Neutrophil (primary cell): ENCODE measurements at regions not wholly inside any gene's neighbourhood (a gene's known extent, or its start where the extent isn't known, plus 50 kb on each side); places are given as distances from the start of the nearest gene placed in this dataset.
A peak's percentile ranks its signal among the peaks of the same experiment; 100 is the strongest.

Source experiments
- H3K27ac ChIP-seq: fragments of 200-600 bp; sonication (generic); 2 replicates; pipeline ENCODE4 v1.5.1; 2016; ENCODE audit warnings: mild to moderate bottlenecking, moderate library complexity
- H3K27me3 ChIP-seq: fragments of 200-600 bp; sonication (generic); 2 replicates; pipeline ENCODE4 v1.6.0; 2016; ENCODE audit warnings: mild to moderate bottlenecking
- H3K36me3 ChIP-seq: fragments of 200-600 bp; sonication (generic); 2 replicates; pipeline ENCODE4 v1.5.1; 2017
- H3K4me1 ChIP-seq, 2 experiments: fragments of 200-600 bp in 1 of 2; sonication (generic) in 1 of 2; 1 replicate in 1 of 2; 2 replicates in 1 of 2; pipeline versions ENCODE4 v1.5.1 to v1.6.1; 2013 to 2016; ENCODE audit warnings: low read depth in 1 of 2, low read length in 1 of 2, mild to moderate bottlenecking in 1 of 2, moderate library complexity in 1 of 2; ENCODE audit not compliant: control insufficient read depth in 1 of 2, insufficient read depth in 1 of 2
- H3K4me3 ChIP-seq, 2 experiments: fragments of 200-600 bp in 1 of 2; sonication (generic) in 1 of 2; 1 replicate in 1 of 2; 2 replicates in 1 of 2; pipeline ENCODE4 v1.5.1; 2013 to 2016; ENCODE audit warnings: low read depth in 1 of 2, low read length in 1 of 2, mild to moderate bottlenecking in 1 of 2, moderate library complexity in 1 of 2
- H3K9me3 ChIP-seq: fragments of 200-600 bp; sonication (generic); 2 replicates; pipeline ENCODE4 v1.5.1; 2016
- TF ChIP-seq, protein P1 (sequence below): fragments of 200-600 bp; sonication (generic); IDR thresholded peaks from 2 replicates; pipeline ENCODE4 v1.5.1; 2016; ENCODE audit warnings: antibody characterized with exemption

DNA sequence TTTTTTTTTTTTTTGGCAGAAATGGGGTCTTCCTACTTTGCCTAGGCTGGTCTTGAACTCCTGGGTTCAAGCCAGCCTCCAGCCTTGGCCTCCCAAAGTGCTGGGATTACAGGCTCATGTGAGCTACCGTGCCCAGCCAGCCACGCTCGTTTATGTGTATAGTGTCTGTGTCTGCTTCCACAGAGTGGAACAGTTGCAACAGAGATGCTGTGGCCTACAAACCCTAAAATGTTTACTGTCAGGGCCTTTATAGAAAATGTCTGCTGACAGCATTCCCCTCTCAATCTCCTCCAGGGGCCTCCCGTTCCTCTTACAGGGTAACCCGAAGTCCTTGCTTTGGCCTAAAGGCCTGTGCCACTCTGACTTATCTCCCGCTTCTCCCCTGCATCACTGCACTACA is 87.6 kb upstream of the LEP start:
- H3K4me3 ChIP-seq = no peak overlapping the region
- peaks cover 30% of the 10 kb centered on the region for H3K27me3 ChIP-seq
- H3K9me3 ChIP-seq = no peaks in the 10 kb centered on the region
- peaks cover 58 to 63% of the 10 kb centered on the region in 2 experiments for H3K4me1 ChIP-seq
- TF ChIP-seq, protein P1, sequence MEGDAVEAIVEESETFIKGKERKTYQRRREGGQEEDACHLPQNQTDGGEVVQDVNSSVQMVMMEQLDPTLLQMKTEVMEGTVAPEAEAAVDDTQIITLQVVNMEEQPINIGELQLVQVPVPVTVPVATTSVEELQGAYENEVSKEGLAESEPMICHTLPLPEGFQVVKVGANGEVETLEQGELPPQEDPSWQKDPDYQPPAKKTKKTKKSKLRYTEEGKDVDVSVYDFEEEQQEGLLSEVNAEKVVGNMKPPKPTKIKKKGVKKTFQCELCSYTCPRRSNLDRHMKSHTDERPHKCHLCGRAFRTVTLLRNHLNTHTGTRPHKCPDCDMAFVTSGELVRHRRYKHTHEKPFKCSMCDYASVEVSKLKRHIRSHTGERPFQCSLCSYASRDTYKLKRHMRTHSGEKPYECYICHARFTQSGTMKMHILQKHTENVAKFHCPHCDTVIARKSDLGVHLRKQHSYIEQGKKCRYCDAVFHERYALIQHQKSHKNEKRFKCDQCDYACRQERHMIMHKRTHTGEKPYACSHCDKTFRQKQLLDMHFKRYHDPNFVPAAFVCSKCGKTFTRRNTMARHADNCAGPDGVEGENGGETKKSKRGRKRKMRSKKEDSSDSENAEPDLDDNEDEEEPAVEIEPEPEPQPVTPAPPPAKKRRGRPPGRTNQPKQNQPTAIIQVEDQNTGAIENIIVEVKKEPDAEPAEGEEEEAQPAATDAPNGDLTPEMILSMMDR = no peak
- H3K27ac ChIP-seq = no peak overlapping the region
- H3K36me3 ChIP-seq = no peaks in the 10 kb centered on the region

DNA sequence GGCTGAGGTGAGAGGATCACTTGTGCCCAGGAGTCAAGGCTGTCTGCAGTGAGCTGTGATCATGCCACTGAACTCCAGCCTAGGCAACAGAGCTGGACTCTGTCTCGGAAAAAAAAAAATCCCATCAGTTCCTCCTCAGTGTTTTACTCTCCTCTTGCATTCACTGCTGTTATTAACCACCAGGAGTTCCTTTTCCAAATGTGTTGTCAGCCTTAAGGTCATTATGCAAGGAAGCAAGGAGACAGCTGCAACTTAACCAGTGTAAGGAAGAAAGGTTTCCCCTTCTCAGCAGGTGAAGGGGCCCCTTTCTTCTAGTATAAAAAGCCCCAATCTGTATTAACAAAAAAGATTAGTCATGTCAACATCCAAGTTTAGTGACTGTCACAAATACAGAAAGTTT is 86.6 kb upstream of the LEP start:
- Histone ChIP-seq H3K4me3 (no peak overlapping the region), H3K27ac (peak overlapping the region; percentile 50), H3K36me3 (no peaks in the 10 kb centered on the region), H3K9me3 (no peaks in the 10 kb centered on the region), H3K4me1 (peaks cover 56 to 60% of the 10 kb centered on the region in 2 experiments), H3K27me3 (peaks cover 27% of the 10 kb centered on the region)
- TF ChIP-seq, protein P1 = no peak

DNA sequence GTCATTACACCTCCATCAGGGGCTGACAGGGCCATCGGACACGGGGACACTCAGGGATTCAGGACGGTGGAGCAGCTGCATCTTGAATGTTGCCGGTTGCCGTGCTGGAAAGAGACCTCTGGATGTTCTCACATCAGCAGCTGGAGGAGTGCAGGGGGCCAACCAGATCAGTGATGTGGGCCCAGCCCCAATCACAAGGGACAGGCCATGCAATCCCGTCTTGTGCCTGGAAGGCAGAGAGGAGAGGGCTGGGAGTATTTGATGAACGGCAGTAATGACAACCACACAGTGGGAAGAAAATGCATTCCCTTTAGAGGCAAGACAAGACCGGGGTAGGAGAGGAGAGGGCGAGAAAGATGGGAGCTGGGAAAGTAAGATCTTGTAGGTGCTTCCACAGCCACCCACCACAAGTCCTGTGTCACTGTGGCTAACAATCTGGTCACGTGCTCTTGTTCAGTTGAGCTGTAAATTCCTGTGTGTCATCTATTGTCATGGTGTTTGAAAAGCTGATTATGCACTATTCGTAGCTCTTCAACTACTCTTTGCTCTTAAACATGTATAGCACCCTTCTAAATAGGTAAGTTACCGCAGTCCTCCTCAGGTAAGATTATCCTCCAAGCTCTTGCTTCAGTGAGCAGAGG is 85.9 kb upstream of the LEP start:
- H3K4me3 ChIP-seq = no peak overlapping the region
- peaks cover 32% of the 10 kb centered on the region for H3K27me3 ChIP-seq
- no peaks in the 10 kb centered on the region for H3K9me3 ChIP-seq
- H3K36me3 ChIP-seq = no peaks in the 10 kb centered on the region
- H3K4me1 ChIP-seq = peaks cover 50 to 53% of the 10 kb centered on the region in 2 experiments
- TF ChIP-seq, protein P1 = no peak
- no peak overlapping the region for H3K27ac ChIP-seq

DNA sequence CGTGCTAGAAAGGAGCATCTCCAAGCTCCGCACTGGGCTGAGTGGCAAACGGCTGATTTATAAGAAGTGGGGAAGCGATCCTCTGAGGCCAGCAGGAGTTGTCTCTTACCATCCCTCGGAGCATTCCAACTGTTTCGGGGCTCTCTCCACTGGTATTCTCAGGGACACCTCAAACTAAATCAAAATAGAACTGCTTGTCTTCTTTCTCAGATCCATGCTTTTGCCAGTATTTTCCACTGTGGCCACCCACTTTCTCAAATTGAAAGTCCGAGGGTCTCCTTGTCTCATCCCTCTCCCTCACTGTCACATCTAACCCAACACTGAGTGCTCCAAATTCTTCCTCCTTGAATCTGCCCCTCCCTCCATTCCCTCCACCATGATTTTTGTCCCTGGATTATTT is 83.2 kb upstream of the LEP start:
- Histone ChIP-seq H3K27me3 (peaks cover 59% of the 10 kb centered on the region), H3K9me3 (no peaks in the 10 kb centered on the region), H3K4me3 (no peak overlapping the region), H3K4me1 (peaks cover 24 to 26% of the 10 kb centered on the region in 2 experiments), H3K27ac (no peak overlapping the region), H3K36me3 (no peaks in the 10 kb centered on the region)
- TF ChIP-seq, protein P1 = no peak

DNA sequence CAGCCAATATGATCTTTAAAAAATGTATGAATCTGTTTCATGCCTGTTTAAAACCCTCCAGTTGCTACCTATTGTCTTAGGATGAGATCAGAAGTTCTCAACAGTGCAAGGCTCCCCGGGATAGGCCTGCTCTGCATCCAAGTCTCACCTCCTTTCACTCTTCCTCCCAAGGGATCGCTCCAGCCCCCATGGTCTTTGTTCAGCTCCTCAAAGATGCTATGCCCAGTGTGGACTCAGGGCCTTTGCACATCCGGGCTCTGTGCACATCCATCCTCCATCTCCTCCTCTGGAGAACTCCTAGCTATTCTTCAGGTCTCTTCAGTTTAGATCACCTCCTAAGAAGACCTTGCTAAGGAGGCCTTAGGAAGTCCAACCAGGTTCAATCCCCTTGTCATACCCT is 82.7 kb upstream of the LEP start:
- peaks cover 64% of the 10 kb centered on the region for H3K27me3 ChIP-seq
- TF ChIP-seq, protein P1 = no peak
- no peaks in the 10 kb centered on the region for H3K36me3 ChIP-seq
- no peak overlapping the region for H3K4me3 ChIP-seq
- peaks cover 22% of the 10 kb centered on the region in 2 experiments for H3K4me1 ChIP-seq
- H3K27ac ChIP-seq = no peak overlapping the region
- H3K9me3 ChIP-seq = no peaks in the 10 kb centered on the region
